D721Med (cell line): ENCODE measurements at regions not wholly inside any gene's neighbourhood (a gene's known extent, or its start where the extent isn't known, plus 50 kb on each side); places are given as distances from the start of the nearest gene placed in this dataset.

Source experiments
- DNase-seq: peaks from one replicate; pipeline ENCODE4 v3.0.0; 2011; ENCODE audit warnings: low spot score; ENCODE audit not compliant: insufficient read length
- FAIRE-seq: peaks from 2 replicates; lab custom pipeline; 2011; peaks lifted over from hg19 to GRCh38; lab: Jason Lieb, UNC
- TF ChIP-seq, protein P1 (sequence below): IDR thresholded peaks from 2 replicates; pipeline ENCODE4 v1.5.1; 2012; ENCODE audit warnings: mild to moderate bottlenecking, control low read depth; ENCODE audit not compliant: insufficient read depth; ENCODE audit errors: missing control alignments

DNA sequence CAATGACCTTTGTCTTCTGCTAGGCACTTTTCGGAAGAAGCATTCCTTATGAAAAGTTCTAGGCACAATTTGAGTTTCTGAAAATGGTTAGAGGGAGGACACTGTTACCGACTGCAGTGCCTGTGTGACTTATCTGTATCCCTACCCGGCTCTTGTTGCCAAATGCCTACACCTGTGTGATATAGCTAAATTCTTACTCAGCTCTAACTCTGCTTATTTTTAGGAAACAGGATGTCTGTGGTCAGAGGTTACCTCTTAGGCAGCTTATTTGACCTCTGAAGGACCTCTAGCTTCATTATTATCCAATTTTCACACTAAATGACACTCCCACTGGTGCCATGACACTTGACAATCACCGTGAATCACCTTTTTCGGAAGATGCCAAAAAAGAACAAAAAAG is 561.1 kb upstream of the SMIM31 start:
- FAIRE-seq (no peak), DNase-seq (no peak)
- TF ChIP-seq, protein P1, sequence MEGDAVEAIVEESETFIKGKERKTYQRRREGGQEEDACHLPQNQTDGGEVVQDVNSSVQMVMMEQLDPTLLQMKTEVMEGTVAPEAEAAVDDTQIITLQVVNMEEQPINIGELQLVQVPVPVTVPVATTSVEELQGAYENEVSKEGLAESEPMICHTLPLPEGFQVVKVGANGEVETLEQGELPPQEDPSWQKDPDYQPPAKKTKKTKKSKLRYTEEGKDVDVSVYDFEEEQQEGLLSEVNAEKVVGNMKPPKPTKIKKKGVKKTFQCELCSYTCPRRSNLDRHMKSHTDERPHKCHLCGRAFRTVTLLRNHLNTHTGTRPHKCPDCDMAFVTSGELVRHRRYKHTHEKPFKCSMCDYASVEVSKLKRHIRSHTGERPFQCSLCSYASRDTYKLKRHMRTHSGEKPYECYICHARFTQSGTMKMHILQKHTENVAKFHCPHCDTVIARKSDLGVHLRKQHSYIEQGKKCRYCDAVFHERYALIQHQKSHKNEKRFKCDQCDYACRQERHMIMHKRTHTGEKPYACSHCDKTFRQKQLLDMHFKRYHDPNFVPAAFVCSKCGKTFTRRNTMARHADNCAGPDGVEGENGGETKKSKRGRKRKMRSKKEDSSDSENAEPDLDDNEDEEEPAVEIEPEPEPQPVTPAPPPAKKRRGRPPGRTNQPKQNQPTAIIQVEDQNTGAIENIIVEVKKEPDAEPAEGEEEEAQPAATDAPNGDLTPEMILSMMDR, result no peak

DNA sequence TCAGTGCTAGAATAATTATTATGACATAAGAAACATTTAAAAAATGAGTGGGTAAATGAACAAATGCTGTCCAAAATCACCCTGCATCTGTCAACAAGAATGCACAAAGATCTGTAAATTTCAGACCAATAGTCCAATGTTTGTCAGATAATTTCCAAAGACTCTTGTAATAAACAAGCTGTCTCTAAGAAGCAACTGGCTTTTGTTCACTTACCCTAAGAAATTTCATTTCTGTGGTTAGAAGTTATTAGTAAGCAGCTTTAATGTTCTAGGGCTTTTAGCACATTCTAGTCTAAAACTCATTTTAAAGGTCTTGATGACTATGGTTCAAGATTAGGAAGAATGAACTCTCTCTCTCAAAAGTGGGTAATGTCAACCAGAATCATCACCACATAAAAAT is 560.3 kb upstream of the SMIM31 start:
- TF ChIP-seq, protein P1, result no peak
- FAIRE-seq (no peak), DNase-seq (no peak)

DNA sequence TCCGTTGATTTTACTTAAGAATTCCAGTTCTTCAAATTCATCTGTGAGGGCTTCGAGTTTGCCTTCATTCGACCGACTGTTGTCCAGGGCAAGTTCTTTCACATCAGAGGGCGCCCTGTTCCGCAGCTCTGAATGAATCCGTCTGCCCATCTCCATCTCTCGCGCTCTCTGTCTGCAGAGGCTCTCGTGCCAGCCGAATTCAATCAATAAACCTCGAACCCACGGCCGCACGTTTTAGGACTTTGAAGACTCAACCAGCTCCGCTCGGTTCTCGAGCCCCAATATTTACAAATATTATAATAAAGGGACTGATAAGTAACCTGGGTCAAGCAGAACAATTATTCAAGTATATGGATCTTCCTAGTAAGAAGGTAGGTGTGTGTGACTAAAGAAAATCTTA is 556.4 kb upstream of the SMIM31 start:
- DNase-seq (no peak), FAIRE-seq (no peak)
- TF ChIP-seq, protein P1, result no peak

DNA sequence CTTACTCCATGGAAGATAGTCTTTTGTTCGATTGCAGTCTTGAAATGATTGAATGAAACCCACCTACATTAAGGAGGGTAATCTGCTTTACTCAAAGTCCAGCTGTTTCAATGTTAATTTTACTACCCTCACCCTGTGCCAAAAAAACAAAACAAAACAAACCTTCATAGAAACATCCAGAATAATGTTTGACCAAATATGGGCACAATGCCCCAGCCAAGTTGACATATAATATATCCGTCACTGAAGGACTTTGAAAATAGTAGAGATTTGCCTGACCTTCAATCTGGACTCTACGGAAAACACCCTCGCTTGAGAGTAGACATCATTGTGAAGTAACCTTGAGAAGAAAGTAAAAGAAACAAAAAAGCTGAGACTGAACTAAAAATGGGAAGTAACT is 550.5 kb upstream of the SMIM31 start:
- TF ChIP-seq, protein P1, result no peak
- no peak for FAIRE-seq
- no peak for DNase-seq

DNA sequence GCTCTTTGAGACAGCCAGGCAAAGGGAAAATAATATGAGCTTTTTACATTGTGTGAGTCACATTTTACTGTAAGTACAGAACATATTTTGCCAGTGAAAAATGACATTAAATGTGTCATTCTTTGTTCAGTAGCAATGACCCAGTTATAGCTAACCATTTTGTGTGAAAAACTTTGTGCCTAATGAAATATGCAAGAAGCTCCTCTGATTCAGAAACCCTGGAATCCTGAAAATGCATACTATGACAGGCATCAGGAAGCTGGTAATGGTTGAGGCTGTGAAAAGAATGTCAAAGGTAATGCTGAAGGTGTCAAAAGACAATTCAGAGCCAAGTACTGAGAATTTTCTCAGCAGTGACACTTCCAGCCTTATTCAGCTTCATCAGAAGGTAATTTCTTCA is 549.5 kb upstream of the SMIM31 start:
- DNase-seq, result no peak
- TF ChIP-seq, protein P1, result no peak
- FAIRE-seq, result no peak

DNA sequence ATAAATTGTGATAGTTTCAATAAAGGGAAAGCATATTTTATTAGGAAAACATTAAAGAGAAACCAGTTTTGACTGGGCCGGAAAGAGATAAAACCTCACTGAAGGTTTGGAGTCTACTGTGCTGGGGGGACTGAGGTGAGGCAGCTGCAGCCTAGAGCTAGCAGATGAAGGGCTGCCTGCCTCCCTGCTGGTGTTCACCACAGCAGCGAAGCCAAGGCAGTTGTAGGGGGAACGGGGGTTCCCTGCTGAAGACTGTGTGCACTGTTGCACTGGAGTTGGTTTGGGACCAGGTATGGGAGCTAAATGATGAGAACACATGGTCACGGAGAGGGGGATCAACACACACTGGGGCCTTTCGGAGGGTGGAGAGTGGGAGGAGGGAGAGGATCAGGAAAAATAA is 546.5 kb upstream of the SMIM31 start:
- TF ChIP-seq, protein P1, result no peak
- FAIRE-seq (no peak), DNase-seq (no peak)

DNA sequence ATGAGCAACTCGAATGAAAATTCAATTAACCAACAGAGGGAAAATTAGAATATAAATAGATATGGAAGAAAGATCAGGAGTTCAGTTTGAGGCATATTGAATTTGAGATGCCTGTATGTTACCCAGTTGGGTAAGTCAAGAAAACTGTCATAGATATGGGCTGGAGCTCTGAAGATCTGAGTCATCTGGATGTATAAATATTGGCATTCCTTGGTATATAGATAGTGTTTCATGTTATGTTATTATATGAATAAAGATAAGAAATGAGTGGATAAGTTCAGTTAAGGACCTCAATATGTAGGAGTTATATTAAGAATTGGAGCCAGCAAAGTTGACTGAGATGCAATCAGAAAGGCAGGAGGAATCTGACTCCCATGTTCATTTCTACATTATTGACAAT is 543.6 kb upstream of the SMIM31 start:
- DNase-seq, result no peak
- FAIRE-seq, result no peak
- TF ChIP-seq, protein P1, result no peak
